ENCODE measurements at regions not wholly inside any gene's neighbourhood (a gene's known extent, or its start where the extent isn't known, plus 50 kb on each side); places are given as distances from the start of the nearest gene placed in this dataset.

GRCh38 chr15:22253676-22254408, 173.5 kb downstream of the OR4M2 start:
- TF ChIP-seq POLR2A (IDR thresholded peaks at IDR 0.05) (no peak), CTCF (IDR thresholded peaks at IDR 0.05) (no peak)

Measured in testis (tissue), 2 donors.